ENCODE measurements at regions not wholly inside any gene's neighbourhood (a gene's known extent, or its start where the extent isn't known, plus 50 kb on each side); places are given as distances from the start of the nearest gene placed in this dataset.

GRCh38 chr5:116897291-116897690, 322.7 kb upstream of the SEMA6A start:
- H3K9me3 Mint-ChIP-seq (ENCODE audit: low read depth), result no peaks in the 10 kb centered on the region
- no peak overlapping the region for H3K27ac Mint-ChIP-seq (ENCODE audit: unreplicated experiment)
- H3K27me3 Mint-ChIP-seq (ENCODE audit: low read depth), result peaks cover 2% of the 10 kb centered on the region
- H3K4me3 Mint-ChIP-seq (ENCODE audit: unreplicated experiment), result no peak overlapping the region
- DNase-seq (ENCODE audit: low spot score), result no peak
- H3K36me3 Mint-ChIP-seq (ENCODE audit: low read depth), result no peaks in the 10 kb centered on the region
- no peaks in the 10 kb centered on the region for H3K4me1 Mint-ChIP-seq (ENCODE audit: low read depth)
- TF ChIP-seq, protein P1, sequence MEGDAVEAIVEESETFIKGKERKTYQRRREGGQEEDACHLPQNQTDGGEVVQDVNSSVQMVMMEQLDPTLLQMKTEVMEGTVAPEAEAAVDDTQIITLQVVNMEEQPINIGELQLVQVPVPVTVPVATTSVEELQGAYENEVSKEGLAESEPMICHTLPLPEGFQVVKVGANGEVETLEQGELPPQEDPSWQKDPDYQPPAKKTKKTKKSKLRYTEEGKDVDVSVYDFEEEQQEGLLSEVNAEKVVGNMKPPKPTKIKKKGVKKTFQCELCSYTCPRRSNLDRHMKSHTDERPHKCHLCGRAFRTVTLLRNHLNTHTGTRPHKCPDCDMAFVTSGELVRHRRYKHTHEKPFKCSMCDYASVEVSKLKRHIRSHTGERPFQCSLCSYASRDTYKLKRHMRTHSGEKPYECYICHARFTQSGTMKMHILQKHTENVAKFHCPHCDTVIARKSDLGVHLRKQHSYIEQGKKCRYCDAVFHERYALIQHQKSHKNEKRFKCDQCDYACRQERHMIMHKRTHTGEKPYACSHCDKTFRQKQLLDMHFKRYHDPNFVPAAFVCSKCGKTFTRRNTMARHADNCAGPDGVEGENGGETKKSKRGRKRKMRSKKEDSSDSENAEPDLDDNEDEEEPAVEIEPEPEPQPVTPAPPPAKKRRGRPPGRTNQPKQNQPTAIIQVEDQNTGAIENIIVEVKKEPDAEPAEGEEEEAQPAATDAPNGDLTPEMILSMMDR (IDR thresholded peaks at IDR 0.05), result no peak

GRCh38 chr5:116896001-116896400, 321.4 kb upstream of the SEMA6A start:
- Mint-ChIP-seq H3K27ac (ENCODE audit: unreplicated experiment) (no peak overlapping the region), H3K36me3 (ENCODE audit: low read depth) (no peaks in the 10 kb centered on the region), H3K27me3 (ENCODE audit: low read depth) (peaks cover 2% of the 10 kb centered on the region), H3K4me1 (ENCODE audit: low read depth) (no peaks in the 10 kb centered on the region), H3K9me3 (ENCODE audit: low read depth) (no peaks in the 10 kb centered on the region), H3K4me3 (ENCODE audit: unreplicated experiment) (no peak overlapping the region)
- no peak for DNase-seq (ENCODE audit: low spot score)
- TF ChIP-seq, protein P1 (IDR thresholded peaks at IDR 0.05), result no peak

GRCh38 chr5:116892993-116893392, 318.4 kb upstream of the SEMA6A start:
- no peaks in the 10 kb centered on the region for H3K4me1 Mint-ChIP-seq (ENCODE audit: low read depth)
- H3K36me3 Mint-ChIP-seq (ENCODE audit: low read depth), result no peaks in the 10 kb centered on the region
- TF ChIP-seq, protein P1 (IDR thresholded peaks at IDR 0.05), result no peak
- H3K9me3 Mint-ChIP-seq (ENCODE audit: low read depth), result no peaks in the 10 kb centered on the region
- H3K27ac Mint-ChIP-seq (ENCODE audit: unreplicated experiment), result no peak overlapping the region
- no peak for DNase-seq (ENCODE audit: low spot score)
- no peak overlapping the region for H3K4me3 Mint-ChIP-seq (ENCODE audit: unreplicated experiment)
- peaks cover 2% of the 10 kb centered on the region for H3K27me3 Mint-ChIP-seq (ENCODE audit: low read depth)

DNA sequence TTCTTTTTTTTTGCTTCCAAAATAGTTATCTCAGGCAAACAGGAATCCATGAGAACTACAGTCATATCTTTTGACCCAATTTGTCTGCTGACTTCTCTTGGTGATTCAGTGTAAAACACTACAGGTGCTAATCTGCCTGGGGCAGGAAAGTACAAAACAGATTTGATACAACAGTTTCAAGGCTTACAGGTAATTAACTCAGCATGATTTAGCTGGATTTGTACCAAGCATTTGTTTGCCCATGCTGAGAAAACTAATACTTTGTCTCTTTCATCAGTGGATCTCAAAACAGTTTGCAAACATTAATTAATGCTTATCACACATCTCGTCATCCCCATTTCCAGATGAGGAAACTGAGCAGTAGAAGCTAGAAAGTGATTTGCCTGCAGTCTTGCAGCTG, 312.5 kb upstream of the SEMA6A start:
- Mint-ChIP-seq H3K36me3 (ENCODE audit: low read depth) (no peaks in the 10 kb centered on the region), H3K27ac (ENCODE audit: unreplicated experiment) (no peak overlapping the region), H3K4me3 (ENCODE audit: unreplicated experiment) (no peak overlapping the region), H3K9me3 (ENCODE audit: low read depth) (no peaks in the 10 kb centered on the region), H3K27me3 (ENCODE audit: low read depth) (no peaks in the 10 kb centered on the region), H3K4me1 (ENCODE audit: low read depth) (no peaks in the 10 kb centered on the region)
- TF ChIP-seq, protein P1 (IDR thresholded peaks at IDR 0.05), result no peak
- DNase-seq (ENCODE audit: low spot score), result no peak

DNA sequence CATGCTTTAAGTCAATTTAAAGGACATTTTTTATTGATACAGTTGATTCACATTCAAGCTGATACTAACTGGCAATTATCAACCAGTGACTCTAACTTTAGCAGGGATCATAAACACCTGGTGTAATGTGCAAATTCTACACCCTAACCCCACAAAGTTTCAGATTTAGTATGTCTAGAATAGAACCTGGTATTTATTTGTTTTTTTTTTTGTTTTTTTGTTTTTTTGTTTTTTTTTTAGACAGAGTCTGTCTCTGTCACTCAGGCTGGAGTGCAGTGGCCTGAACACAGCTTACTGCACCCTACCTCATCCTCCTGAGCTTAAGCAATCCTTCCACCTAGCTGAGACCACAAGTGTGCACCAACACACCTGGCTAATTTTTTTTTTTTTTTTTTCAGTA, 311.2 kb upstream of the SEMA6A start:
- no peak for DNase-seq (ENCODE audit: low spot score)
- H3K4me3 Mint-ChIP-seq (ENCODE audit: unreplicated experiment), result no peak overlapping the region
- no peaks in the 10 kb centered on the region for H3K4me1 Mint-ChIP-seq (ENCODE audit: low read depth)
- TF ChIP-seq, protein P1 (IDR thresholded peaks at IDR 0.05), result no peak
- H3K9me3 Mint-ChIP-seq (ENCODE audit: low read depth), result no peaks in the 10 kb centered on the region
- H3K27ac Mint-ChIP-seq (ENCODE audit: unreplicated experiment), result no peak overlapping the region
- H3K36me3 Mint-ChIP-seq (ENCODE audit: low read depth), result no peaks in the 10 kb centered on the region
- no peaks in the 10 kb centered on the region for H3K27me3 Mint-ChIP-seq (ENCODE audit: low read depth)
